ENCODE measurements at regions not wholly inside any gene's neighbourhood (a gene's known extent, or its start where the extent isn't known, plus 50 kb on each side); places are given as distances from the start of the nearest gene placed in this dataset.
"Not testable (repeated sequence)": the region's sequence is repeated elsewhere in the genome, so short reads cannot be mapped to it uniquely, and the experiment has no call there.

- no peaks in the 10 kb centered on the region for H3K27me3 Mint-ChIP-seq (ENCODE audit: low read depth)
- no peak overlapping the region for H3K4me3 Mint-ChIP-seq
- no peaks in the 10 kb centered on the region for H3K36me3 Mint-ChIP-seq (ENCODE audit: insufficient read depth)
- DNase-seq (no peak), ATAC-seq (no peak)
- peaks cover 7% of the 10 kb centered on the region for H3K9me3 Mint-ChIP-seq
- H3K4me1 Mint-ChIP-seq (ENCODE audit: low read depth): no peaks in the 10 kb centered on the region
These were observed 95.3 kb upstream of the GNAI1 start for GRCh38 chr7:80039251-80039884.

DNA sequence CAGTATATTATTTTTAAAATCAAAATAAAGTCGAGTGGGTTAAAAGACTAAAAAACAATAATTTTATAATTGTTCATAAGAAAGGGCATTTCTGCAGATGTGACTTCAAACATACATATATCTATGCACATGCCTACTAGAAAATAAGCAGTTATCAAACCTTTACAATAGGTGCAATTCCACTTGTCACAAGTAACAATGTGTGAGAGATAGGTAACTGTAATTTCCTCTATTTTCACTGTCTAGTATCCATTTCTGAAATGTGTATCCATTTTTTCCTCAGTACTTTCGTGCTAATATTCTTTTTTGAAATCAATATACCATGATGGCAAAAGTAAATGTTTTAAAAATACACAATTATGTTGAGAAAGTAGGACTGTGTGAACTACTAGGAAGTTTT is 96.9 kb upstream of the GNAI1 start:
- no peak for ATAC-seq
- H3K27me3 Mint-ChIP-seq (ENCODE audit: low read depth): no peaks in the 10 kb centered on the region
- no peaks in the 10 kb centered on the region for H3K36me3 Mint-ChIP-seq (ENCODE audit: insufficient read depth)
- DNase-seq: no peak
- no peaks in the 10 kb centered on the region for H3K9me3 Mint-ChIP-seq
- no peak overlapping the region for H3K4me3 Mint-ChIP-seq
- no peaks in the 10 kb centered on the region for H3K4me1 Mint-ChIP-seq (ENCODE audit: low read depth)

- Mint-ChIP-seq H3K9me3 (no peaks in the 10 kb centered on the region), H3K27me3 (ENCODE audit: low read depth) (no peaks in the 10 kb centered on the region)
These were observed 98.5 kb upstream of the GNAI1 start for GRCh38 chr7:80036107-80036506.

DNA sequence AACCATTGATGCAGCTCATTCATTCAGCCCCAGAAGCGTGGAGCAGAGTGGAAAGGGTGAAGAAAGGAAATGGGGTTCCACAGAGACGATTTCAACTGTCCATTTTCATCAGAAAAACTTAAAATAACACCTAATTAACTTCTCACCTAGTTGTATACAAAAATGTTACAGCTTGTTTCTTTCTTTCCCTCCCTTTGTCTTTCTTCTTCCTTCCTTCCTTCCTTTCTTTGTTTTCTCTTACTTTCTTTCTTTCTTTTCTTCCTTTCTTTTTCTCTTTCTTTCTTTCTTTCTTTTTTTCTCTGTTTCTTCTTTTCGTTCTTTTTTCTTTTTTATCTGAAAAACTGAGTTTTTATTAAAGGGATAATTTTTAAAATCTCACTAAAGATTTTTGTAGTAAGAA is 105.9 kb upstream of the GNAI1 start:
- Mint-ChIP-seq H3K4me3 (no peak overlapping the region), H3K4me1 (ENCODE audit: low read depth) (no peaks in the 10 kb centered on the region)

More at GRCh38 chr7:80036107-80036506, 98.5 kb upstream of the GNAI1 start:
- Mint-ChIP-seq H3K4me1 (ENCODE audit: low read depth) (no peaks in the 10 kb centered on the region), H3K4me3 (no peak overlapping the region), H3K36me3 (ENCODE audit: insufficient read depth) (no peaks in the 10 kb centered on the region)
- no peak for DNase-seq
- no peak for ATAC-seq

GRCh38 chr7:80027611-80028173 is 106.9 kb upstream of the GNAI1 start:
- DNase-seq (no peak), ATAC-seq (no peak)
- no peaks in the 10 kb centered on the region for H3K4me1 Mint-ChIP-seq (ENCODE audit: low read depth)
- H3K9me3 Mint-ChIP-seq: peaks cover 3% of the 10 kb centered on the region
- H3K27me3 Mint-ChIP-seq (ENCODE audit: low read depth): no peaks in the 10 kb centered on the region
- no peaks in the 10 kb centered on the region for H3K36me3 Mint-ChIP-seq (ENCODE audit: insufficient read depth)
- no peak overlapping the region for H3K4me3 Mint-ChIP-seq

More for the DNA sequence above, 105.9 kb upstream of the GNAI1 start:
- DNase-seq (no peak), ATAC-seq (no peak)
- H3K27me3 Mint-ChIP-seq (ENCODE audit: low read depth): no peaks in the 10 kb centered on the region
- H3K9me3 Mint-ChIP-seq: peaks cover 3% of the 10 kb centered on the region
- H3K36me3 Mint-ChIP-seq (ENCODE audit: insufficient read depth): no peaks in the 10 kb centered on the region

- Mint-ChIP-seq H3K27me3 (ENCODE audit: low read depth) (no peaks in the 10 kb centered on the region), H3K4me3 (no peak overlapping the region), H3K36me3 (ENCODE audit: insufficient read depth) (no peaks in the 10 kb centered on the region), H3K9me3 (peaks cover 6% of the 10 kb centered on the region), H3K4me1 (ENCODE audit: low read depth) (no peaks in the 10 kb centered on the region)
- ATAC-seq (no peak), DNase-seq (no peak)
These were observed 107.9 kb upstream of the GNAI1 start for GRCh38 chr7:80026766-80027165.

GRCh38 chr7:80020277-80020676 is 114.4 kb upstream of the GNAI1 start:
- DNase-seq; H3K4me3 Mint-ChIP-seq; ATAC-seq; H3K27me3 Mint-ChIP-seq (ENCODE audit: low read depth); H3K36me3 Mint-ChIP-seq (ENCODE audit: insufficient read depth); H3K4me1 Mint-ChIP-seq (ENCODE audit: low read depth); H3K9me3 Mint-ChIP-seq: not testable (repeated sequence)

- H3K4me1 Mint-ChIP-seq (ENCODE audit: low read depth); H3K9me3 Mint-ChIP-seq; H3K4me3 Mint-ChIP-seq; H3K36me3 Mint-ChIP-seq (ENCODE audit: insufficient read depth); DNase-seq; H3K27me3 Mint-ChIP-seq (ENCODE audit: low read depth); ATAC-seq: not testable (repeated sequence)
These were observed 114.8 kb upstream of the GNAI1 start for GRCh38 chr7:80019809-80020207.

DNA sequence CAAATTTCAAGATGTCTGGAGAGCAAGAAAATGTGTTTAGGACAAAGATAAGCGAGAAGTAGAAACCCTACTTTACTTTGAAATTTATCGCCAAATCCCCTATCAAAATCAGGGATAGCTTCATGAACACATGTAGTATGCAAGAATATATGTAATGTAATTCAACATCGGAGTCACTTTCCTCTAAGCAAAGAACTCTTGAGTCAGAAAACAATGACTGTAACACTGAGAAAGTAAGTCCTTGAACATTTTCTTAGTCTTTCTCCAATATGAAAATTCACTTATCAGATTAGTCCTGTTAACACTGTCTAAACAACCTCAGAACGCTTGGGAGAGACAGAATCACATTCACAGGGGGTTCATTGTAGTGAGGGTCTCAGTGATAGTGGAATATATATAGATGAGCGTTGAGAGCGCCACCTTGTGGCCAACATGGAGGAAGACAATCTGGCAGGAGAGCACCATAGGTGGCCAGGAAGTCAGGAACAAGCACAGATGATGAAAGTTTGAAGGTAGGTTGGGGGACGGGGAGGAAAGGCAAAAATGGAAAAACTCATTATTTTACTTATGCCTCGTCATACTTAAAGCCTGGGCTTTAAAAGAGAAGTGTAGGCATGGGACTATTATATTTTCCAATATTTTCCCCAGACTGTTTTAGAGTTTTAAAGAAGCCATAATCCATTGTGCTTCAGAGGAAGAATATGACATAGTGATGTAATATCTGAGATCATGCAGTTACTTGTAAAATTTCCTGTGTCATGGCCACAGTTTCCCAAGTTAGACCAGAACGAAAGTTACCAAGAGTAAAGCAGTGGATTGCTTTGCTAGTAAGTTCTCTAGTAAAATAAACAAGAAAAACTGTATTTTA is 115.5 kb upstream of the GNAI1 start:
- peaks cover 3% of the 10 kb centered on the region for H3K9me3 Mint-ChIP-seq

GRCh38 chr7:80017101-80017698 is 117.4 kb upstream of the GNAI1 start:
- Mint-ChIP-seq H3K9me3 (peaks cover 14% of the 10 kb centered on the region), H3K4me3 (no peak overlapping the region), H3K36me3 (ENCODE audit: insufficient read depth) (no peaks in the 10 kb centered on the region), H3K27me3 (ENCODE audit: low read depth) (no peaks in the 10 kb centered on the region), H3K4me1 (ENCODE audit: low read depth) (no peaks in the 10 kb centered on the region)
- ATAC-seq (no peak), DNase-seq (no peak)

More for the DNA sequence above, 115.5 kb upstream of the GNAI1 start:
- peak; percentile 8 for DNase-seq
- peak in 1 of 2 donors; percentile 70 for ATAC-seq
- Mint-ChIP-seq H3K36me3 (ENCODE audit: insufficient read depth) (no peaks in the 10 kb centered on the region), H3K4me3 (no peak overlapping the region), H3K27me3 (ENCODE audit: low read depth) (no peaks in the 10 kb centered on the region), H3K4me1 (ENCODE audit: low read depth) (no peaks in the 10 kb centered on the region)

- Mint-ChIP-seq H3K4me3 (no peak overlapping the region), H3K27me3 (ENCODE audit: low read depth) (no peaks in the 10 kb centered on the region), H3K36me3 (ENCODE audit: insufficient read depth) (no peaks in the 10 kb centered on the region), H3K9me3 (peaks cover 12% of the 10 kb centered on the region), H3K4me1 (ENCODE audit: low read depth) (no peaks in the 10 kb centered on the region)
- no peak for DNase-seq
- no peak for ATAC-seq
These were observed 120.1 kb upstream of the GNAI1 start for GRCh38 chr7:80014511-80014910.

GRCh38 chr7:80008039-80008438 is 126.6 kb upstream of the GNAI1 start:
- Mint-ChIP-seq H3K4me3 (no peak overlapping the region), H3K27me3 (ENCODE audit: low read depth) (no peaks in the 10 kb centered on the region), H3K9me3 (peaks cover under 1% of the 10 kb centered on the region), H3K36me3 (ENCODE audit: insufficient read depth) (no peaks in the 10 kb centered on the region), H3K4me1 (ENCODE audit: low read depth) (no peaks in the 10 kb centered on the region)
- ATAC-seq (no peak), DNase-seq (no peak)

DNA sequence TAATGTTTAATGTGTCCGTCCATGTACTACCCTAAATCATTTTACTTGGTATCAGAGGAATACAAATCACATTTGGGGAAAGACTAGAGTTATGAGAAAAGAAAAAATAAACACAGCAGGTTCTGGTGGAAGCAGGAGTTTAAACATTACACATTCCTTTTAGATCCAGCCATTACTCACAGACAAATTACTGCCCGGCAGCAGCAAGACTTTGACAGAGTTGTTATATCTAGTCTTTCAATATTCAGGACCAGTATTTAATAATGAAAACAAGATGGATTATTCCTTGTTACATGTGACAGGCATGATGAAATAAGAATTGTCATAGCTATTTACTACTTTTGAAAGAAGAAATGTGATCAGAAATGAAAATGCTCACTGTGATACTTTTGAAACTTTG is 131.8 kb upstream of the GNAI1 start:
- Mint-ChIP-seq H3K27me3 (ENCODE audit: low read depth) (no peaks in the 10 kb centered on the region), H3K36me3 (ENCODE audit: insufficient read depth) (no peaks in the 10 kb centered on the region), H3K4me1 (ENCODE audit: low read depth) (no peaks in the 10 kb centered on the region), H3K9me3 (no peaks in the 10 kb centered on the region), H3K4me3 (no peak overlapping the region)
- no peak for DNase-seq
- ATAC-seq: no peak

GRCh38 chr7:79998363-79998762 is 136.3 kb upstream of the GNAI1 start:
- no peaks in the 10 kb centered on the region for H3K4me1 Mint-ChIP-seq (ENCODE audit: low read depth)
- H3K4me3 Mint-ChIP-seq: no peak overlapping the region

More at GRCh38 chr7:79998363-79998762, 136.3 kb upstream of the GNAI1 start:
- Mint-ChIP-seq H3K36me3 (ENCODE audit: insufficient read depth) (no peaks in the 10 kb centered on the region), H3K27me3 (ENCODE audit: low read depth) (no peaks in the 10 kb centered on the region), H3K9me3 (no peaks in the 10 kb centered on the region)
- DNase-seq (no peak), ATAC-seq (no peak)
